ENCODE measurements at regions not wholly inside any gene's neighbourhood (a gene's known extent, or its start where the extent isn't known, plus 50 kb on each side); places are given as distances from the start of the nearest gene placed in this dataset.

DNA sequence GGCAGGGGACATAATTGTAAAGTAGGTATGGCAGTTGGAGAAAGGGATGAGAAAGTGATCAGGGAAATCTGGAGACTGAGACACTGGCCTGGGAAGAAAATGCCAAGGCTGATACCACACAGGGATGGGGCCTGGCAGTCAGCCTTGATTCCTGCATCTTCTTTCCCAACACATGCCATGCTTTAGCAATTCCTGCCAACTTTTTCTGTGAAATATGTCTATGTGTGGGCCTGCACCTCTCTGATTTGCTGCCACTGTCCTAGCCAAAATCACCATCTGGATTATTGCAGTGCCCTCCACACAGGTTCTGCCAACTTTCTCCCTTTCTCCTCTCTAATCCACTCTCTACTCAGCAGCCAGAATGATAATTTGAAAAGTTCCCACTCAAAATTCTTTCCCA, 759.8 kb upstream of the CITED2 start:
- TF ChIP-seq, protein P1, sequence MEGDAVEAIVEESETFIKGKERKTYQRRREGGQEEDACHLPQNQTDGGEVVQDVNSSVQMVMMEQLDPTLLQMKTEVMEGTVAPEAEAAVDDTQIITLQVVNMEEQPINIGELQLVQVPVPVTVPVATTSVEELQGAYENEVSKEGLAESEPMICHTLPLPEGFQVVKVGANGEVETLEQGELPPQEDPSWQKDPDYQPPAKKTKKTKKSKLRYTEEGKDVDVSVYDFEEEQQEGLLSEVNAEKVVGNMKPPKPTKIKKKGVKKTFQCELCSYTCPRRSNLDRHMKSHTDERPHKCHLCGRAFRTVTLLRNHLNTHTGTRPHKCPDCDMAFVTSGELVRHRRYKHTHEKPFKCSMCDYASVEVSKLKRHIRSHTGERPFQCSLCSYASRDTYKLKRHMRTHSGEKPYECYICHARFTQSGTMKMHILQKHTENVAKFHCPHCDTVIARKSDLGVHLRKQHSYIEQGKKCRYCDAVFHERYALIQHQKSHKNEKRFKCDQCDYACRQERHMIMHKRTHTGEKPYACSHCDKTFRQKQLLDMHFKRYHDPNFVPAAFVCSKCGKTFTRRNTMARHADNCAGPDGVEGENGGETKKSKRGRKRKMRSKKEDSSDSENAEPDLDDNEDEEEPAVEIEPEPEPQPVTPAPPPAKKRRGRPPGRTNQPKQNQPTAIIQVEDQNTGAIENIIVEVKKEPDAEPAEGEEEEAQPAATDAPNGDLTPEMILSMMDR (IDR thresholded peaks at IDR 0.05; ENCODE audit: insufficient read depth, low read length), result no peak
- DNase-seq (ENCODE audit: low read depth), result peak; percentile 5
- H3K4me3 ChIP-seq (ENCODE audit: low read depth, low read length), result no peak overlapping the region

DNA sequence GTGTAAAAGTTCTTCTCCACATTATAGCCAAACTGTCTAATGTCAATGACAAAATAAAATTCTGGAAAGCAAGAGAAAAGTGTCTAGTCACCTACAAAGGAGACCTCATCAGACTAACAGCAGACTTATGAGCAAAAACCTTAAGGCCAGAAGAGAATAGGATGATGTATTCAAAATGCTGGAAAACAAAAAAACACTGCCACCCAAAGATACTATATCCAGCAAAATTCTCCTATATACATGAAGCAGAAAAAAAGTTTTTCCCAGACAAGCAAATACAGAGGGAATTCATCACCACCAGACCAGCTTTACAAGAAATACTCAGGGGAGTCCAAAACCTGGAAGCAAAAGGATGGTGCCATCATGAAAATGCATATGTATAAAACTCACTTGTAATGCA, 755.6 kb upstream of the CITED2 start:
- TF ChIP-seq, protein P1 (IDR thresholded peaks at IDR 0.05; ENCODE audit: insufficient read depth, low read length), result no peak
- no peak overlapping the region for H3K4me3 ChIP-seq (ENCODE audit: low read depth, low read length)
- no peak for DNase-seq (ENCODE audit: low read depth)

DNA sequence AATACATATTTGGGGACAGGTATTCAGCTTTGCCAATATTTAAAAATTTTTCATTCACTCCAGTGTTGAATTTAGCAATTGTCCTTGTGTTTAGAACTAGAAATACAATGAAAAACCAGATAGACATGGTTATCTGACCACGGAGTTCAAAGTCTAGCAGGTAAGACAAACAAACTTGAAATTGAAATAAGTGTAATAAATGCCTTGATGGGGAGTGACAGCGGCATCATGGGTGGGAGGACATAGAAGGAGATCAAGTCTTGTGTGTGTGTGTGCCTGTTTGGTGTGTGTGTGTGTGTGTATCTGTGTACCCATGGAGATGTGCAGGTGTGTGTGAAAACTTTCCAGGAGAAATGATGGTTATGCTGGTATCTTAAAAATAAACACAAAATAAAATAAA, 750.0 kb upstream of the CITED2 start:
- no peak overlapping the region for H3K4me3 ChIP-seq (ENCODE audit: low read depth, low read length)
- no peak for DNase-seq (ENCODE audit: low read depth)
- TF ChIP-seq, protein P1 (IDR thresholded peaks at IDR 0.05; ENCODE audit: insufficient read depth, low read length), result no peak

DNA sequence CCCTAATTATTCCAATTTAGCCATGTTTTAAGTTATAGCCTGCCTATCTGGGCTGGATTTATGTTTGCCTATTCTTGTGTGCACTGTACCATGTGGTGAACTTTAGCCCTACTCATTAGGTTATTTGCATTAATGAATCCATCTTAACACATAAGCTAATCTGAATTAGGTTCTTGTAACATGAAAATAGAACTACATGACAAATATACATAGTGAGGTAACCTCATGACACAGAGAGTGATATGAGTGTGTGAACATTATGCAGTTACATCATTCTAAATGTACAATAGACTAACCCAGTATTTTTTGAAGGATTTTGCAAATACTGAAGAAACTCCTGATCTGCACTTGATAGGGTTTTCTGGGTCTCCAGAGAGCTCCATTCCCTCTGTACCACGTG, 733.7 kb upstream of the CITED2 start:
- TF ChIP-seq, protein P1 (IDR thresholded peaks at IDR 0.05; ENCODE audit: insufficient read depth, low read length), result no peak
- no peak overlapping the region for H3K4me3 ChIP-seq (ENCODE audit: low read depth, low read length)
- DNase-seq (ENCODE audit: low read depth), result no peak

DNA sequence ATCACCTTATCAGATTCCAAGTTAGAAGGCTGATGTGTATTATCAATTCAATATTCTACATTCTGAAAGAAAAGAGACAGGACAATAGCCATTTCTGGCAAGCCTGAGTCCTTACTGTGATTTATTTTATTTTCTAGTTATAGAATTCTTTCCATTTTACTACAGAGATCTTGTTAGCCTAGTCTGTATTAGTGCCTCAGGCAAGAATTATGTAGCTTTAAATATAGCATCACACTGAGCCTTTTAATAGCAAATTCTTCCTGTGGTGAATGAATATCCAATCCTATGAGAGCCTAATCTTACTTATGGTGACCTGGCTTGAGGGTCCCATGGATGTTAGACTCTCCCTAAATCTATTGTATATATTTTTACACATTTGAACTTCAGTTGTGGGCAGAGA, 732.8 kb upstream of the CITED2 start:
- no peak for DNase-seq (ENCODE audit: low read depth)
- TF ChIP-seq, protein P1 (IDR thresholded peaks at IDR 0.05; ENCODE audit: insufficient read depth, low read length), result no peak

DNA sequence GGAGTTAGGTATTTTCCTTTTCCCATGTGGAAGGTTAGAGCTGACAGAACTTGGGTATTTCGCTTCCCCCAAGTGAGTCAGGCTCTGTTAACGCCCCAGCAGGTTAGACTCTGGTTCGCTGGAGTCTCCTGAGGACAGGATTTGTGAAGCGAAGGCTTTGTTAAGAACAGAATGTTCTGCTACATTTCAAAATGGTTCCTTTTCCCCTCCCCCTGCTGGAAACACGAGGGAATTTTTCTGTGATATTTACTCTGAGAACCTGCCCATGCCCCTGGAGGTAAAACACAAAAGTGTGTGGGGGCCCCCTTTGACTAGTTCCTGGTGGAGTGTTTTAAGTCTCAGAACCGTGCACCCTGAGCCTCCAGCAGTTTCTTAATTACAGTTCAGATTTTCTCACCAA, 731.4 kb upstream of the CITED2 start:
- TF ChIP-seq, protein P1 (IDR thresholded peaks at IDR 0.05; ENCODE audit: insufficient read depth, low read length), result peak; percentile 21
- H3K4me3 ChIP-seq (ENCODE audit: low read depth, low read length), result no peak overlapping the region
- DNase-seq (ENCODE audit: low read depth), result peak; percentile 12

More for the DNA sequence above, 732.8 kb upstream of the CITED2 start:
- H3K4me3 ChIP-seq (ENCODE audit: low read depth, low read length), result no peak overlapping the region

DNA sequence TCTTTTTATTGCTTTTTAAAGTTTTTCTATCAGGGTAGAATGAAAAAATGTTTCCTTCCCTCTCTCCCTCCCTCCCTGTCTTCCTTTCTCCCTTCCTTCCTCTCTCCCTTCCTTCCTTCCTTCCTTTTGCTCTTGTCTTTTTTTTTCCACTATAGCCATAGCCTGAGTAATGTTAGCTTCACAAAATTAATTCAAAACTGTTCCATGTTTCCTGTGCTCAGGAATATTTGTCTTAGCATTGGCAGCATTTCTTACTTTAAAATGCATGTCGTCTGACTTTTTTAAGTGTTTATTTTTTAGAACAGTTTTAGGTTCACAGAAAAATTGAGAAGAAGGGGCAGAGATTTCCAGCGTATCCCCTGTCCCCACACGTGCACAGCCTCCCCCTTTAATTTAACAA, 730.8 kb upstream of the CITED2 start:
- TF ChIP-seq, protein P1 (IDR thresholded peaks at IDR 0.05; ENCODE audit: insufficient read depth, low read length), result no peak
- no peak overlapping the region for H3K4me3 ChIP-seq (ENCODE audit: low read depth, low read length)
- DNase-seq (ENCODE audit: low read depth), result no peak
